Ectodermal cell (in vitro differentiated cells): ENCODE measurements at regions not wholly inside any gene's neighbourhood (a gene's known extent, or its start where the extent isn't known, plus 50 kb on each side); places are given as distances from the start of the nearest gene placed in this dataset.

Experiments used
- H3K27ac ChIP-seq: 2 replicates; pipeline ENCODE4 v1.7.0; 2013; ENCODE audit warnings: mild to moderate bottlenecking, low read depth, low read length; ENCODE audit not compliant: insufficient read depth, poor library complexity, severe bottlenecking
- H3K27me3 ChIP-seq: 2 replicates; pipeline ENCODE4 v1.7.0; 2013; ENCODE audit warnings: mild to moderate bottlenecking, low read length; ENCODE audit not compliant: insufficient read depth, control insufficient read depth, poor library complexity, severe bottlenecking
- H3K36me3 ChIP-seq: one replicate; pipeline ENCODE4 v1.7.0; 2013; ENCODE audit warnings: low read length; ENCODE audit not compliant: control insufficient read depth, insufficient read depth
- H3K4me1 ChIP-seq: one replicate; pipeline ENCODE4 v1.7.0; 2013; ENCODE audit warnings: low read length; ENCODE audit not compliant: control insufficient read depth, insufficient read depth
- H3K4me3 ChIP-seq: 2 replicates; pipeline ENCODE4 v1.7.0; 2013; ENCODE audit warnings: low read depth, low read length, control low read depth; ENCODE audit not compliant: insufficient read depth
- H3K9me3 ChIP-seq: 2 replicates; pipeline ENCODE4 v1.7.0; 2013; ENCODE audit warnings: mild to moderate bottlenecking, low read length, moderate library complexity; ENCODE audit not compliant: control insufficient read depth
- WGBS, 2 experiments: methylation state at CpG; one replicate each; pipeline ENCODE4 v1.1.7; 2013; ENCODE audit warnings: missing lambda C conversion rate in 2 of 2; 5-methylcytosine and 5-hydroxymethylcytosine counted together

DNA sequence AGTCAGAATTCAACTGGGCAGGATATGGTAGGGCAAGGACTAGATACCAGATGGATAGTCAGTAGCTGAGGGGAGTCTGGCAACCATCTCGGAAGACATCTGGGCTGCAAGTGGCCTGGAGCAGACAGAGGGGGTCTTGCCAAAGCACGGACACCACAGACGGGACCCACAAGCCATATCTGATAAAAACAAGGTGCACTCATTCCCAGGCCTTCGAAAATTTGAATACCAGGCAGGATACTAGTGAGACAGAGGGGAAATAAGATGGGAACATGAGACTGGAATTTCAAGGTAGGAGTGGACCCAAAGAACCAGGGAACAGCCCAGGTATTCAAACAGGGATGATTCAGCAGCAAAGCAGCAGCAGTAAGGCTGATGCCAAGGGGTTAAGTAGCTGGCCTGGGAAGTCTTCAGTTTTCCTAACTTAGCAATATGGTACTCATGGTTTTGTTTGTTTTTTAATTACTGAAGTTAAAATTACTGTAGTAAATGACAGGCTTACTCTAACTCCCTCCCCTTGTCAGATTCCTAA is 144.9 kb upstream of the NCKAP5 start:
- Histone ChIP-seq H3K27me3 (peaks cover 4% of the 10 kb centered on the region), H3K4me3 (no peak overlapping the region), H3K4me1 (peaks cover 5% of the 10 kb centered on the region), H3K9me3 (no peaks in the 10 kb centered on the region), H3K27ac (no peak overlapping the region), H3K36me3 (peaks cover 3% of the 10 kb centered on the region)
- WGBS, 2 experiments: 97 to 99% methylated on average over 4 of the region's 4 CpGs

DNA sequence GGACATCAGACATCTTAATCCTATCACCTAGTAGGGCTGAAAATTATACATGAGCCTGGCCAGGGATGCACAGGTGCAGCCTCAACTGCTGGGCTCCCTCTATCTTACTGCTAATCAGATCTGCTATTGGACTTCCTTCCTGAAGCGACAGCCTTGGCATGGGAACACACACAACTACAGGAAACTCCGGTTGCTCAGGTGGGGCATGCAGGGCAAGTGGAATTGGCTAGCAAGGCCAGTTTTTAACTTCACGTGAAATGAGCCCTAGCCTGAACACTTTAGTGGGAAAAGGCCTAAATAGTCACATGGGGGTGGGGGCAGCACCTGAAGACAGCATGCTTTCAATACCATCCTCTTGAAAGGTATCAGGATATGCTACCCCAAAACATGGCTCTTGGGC is 147.9 kb upstream of the NCKAP5 start:
- no peaks in the 10 kb centered on the region for H3K9me3 ChIP-seq
- H3K27ac ChIP-seq: no peak overlapping the region
- H3K27me3 ChIP-seq: peaks cover 4% of the 10 kb centered on the region
- H3K36me3 ChIP-seq: no peaks in the 10 kb centered on the region
- H3K4me1 ChIP-seq: no peaks in the 10 kb centered on the region
- no peak overlapping the region for H3K4me3 ChIP-seq
- 93 to 95% methylated on average over 3 of the region's 3 CpGs for WGBS, 2 experiments

DNA sequence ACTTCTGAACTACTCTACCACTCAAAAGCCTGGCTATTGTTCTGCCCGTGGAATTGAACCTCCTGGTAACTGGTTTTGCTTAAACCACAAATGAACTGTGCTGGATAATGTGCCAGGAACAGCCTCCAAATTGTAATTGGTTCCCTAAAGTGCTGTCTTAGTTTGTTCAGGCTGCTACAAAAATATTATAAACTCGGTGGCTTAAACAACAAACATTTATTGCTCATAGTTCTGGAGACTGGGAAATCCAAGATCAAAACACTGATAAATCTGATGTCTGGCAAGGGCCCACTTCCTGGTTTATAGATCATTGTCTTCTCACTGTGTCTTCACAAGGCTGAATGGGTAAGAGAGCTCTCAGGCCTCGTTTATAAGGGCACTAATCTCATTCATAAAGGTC is 149.2 kb upstream of the NCKAP5 start:
- peaks cover 4% of the 10 kb centered on the region for H3K27me3 ChIP-seq
- WGBS, 2 experiments: 89 to 93% methylated on average over 3 of the region's 3 CpGs
- H3K4me3 ChIP-seq: no peak overlapping the region
- no peaks in the 10 kb centered on the region for H3K9me3 ChIP-seq
- H3K36me3 ChIP-seq: no peaks in the 10 kb centered on the region
- no peak overlapping the region for H3K27ac ChIP-seq
- H3K4me1 ChIP-seq: no peaks in the 10 kb centered on the region

DNA sequence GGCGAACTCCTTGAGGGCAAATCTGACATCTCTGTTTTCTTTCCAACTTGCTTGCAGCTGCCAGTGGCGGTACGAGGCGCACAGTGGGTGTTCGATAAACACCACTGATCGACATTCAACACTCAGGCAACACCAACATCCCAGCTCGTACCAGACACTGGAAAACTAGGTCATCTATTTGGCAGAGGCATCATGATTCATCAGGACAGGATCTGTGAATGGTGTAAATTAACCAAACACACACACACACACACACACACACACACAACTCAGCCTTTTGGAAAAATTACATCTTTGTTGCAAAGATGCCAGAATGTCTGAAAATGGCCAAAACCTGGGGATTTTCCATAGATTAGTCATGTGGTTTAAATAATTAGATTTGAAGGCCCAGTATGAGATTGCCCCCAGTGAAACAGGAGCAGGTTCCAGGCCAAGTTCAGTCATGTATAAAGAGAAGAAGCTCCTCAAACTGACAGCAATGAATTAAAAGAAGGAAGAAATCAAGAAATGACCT is 150.5 kb upstream of the NCKAP5 start:
- Histone ChIP-seq H3K4me1 (no peaks in the 10 kb centered on the region), H3K36me3 (no peaks in the 10 kb centered on the region), H3K27ac (no peak overlapping the region), H3K4me3 (no peak overlapping the region), H3K9me3 (no peaks in the 10 kb centered on the region), H3K27me3 (no peaks in the 10 kb centered on the region)
- 84 to 91% methylated on average over 7 of the region's 7 CpGs for WGBS, 2 experiments

DNA sequence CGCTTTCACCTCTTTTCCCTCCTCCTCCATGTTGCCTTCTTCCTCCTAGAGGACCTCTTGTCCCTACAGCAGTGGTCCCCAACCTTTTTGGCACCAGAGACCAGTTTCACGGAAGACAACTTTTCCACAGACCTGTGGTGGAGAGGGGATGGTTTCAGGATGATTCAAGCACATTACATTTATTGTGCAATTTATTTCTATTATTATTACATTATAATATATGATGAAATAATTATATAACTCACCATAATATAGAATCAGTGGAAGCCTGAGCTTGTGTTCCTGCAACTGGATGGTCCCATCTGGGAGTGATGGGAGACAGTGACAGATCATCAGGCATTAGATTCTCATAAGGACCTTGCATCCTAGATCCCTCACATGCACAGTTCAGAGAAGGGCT is 152.2 kb upstream of the NCKAP5 start:
- Histone ChIP-seq H3K36me3 (no peaks in the 10 kb centered on the region), H3K4me3 (no peak overlapping the region), H3K27ac (no peak overlapping the region), H3K9me3 (no peaks in the 10 kb centered on the region), H3K27me3 (no peaks in the 10 kb centered on the region), H3K4me1 (no peaks in the 10 kb centered on the region)
- WGBS, 2 experiments: 88 to 96% methylated on average over 1 of the region's 2 CpGs

DNA sequence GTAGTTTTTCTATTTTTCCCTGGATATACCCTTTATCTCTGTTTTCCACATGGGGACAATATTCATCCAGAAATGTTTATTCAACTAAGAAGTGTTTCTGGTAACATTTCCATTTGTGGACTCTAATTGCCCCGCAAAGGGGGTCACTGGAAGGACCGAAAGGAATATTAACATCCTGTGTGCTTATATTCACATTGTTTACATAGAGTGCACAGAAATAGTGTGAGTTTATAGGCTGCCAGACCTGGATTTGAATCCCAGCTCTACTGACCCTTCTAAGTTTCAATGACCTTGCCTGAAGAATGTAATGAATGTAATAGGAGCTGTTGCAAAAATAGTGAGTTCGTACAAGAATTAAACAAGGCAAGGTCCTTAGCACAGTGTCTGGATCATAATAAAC is 152.9 kb upstream of the NCKAP5 start:
- WGBS, 2 experiments: 95 to 96% methylated on average over 3 of the region's 3 CpGs
- Histone ChIP-seq H3K27me3 (no peaks in the 10 kb centered on the region), H3K4me1 (no peaks in the 10 kb centered on the region), H3K36me3 (no peaks in the 10 kb centered on the region), H3K27ac (no peak overlapping the region), H3K4me3 (no peak overlapping the region), H3K9me3 (no peaks in the 10 kb centered on the region)

DNA sequence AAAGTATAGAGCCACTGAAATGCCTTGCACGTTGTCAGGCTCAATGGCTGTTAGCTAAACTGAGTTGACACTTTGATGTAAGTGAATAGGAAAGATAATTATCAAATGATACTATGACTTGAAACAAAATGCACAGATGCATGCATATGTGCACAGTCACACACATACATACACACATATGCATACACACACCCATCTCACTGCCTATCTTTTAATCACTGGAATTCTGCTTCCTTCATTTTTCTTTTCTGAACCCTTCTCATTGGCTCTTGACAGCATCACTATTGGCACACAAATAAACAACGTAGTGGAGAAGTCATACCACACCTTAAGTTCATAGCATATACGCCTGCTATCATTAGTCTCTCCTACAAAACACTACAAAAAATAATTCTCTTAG is 154.9 kb upstream of the NCKAP5 start:
- Histone ChIP-seq H3K27me3 (no peaks in the 10 kb centered on the region), H3K9me3 (no peaks in the 10 kb centered on the region), H3K27ac (no peak overlapping the region), H3K36me3 (no peaks in the 10 kb centered on the region), H3K4me3 (no peak overlapping the region), H3K4me1 (no peaks in the 10 kb centered on the region)
- WGBS, 2 experiments: 90 to 93% methylated on average over 3 of the region's 3 CpGs

DNA sequence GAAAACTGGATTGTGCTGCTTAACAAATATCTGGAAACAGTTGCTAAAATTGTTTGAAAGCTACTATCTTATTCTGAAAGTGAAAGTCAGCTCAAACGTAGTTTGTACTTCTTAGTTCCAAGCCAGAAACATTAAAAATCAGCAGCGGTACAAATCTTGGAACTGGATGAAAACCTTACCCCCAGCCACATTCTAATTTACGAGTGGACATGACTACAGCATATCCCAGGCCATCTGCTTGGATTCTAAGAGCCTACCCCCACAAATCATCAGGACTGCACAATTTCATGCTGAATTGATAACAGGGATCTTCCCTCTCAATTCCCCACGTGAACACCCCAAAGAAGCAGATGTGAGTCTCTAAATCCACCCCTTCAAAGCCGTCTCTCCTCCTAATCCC is 158.7 kb upstream of the NCKAP5 start:
- Histone ChIP-seq H3K27ac (no peak overlapping the region), H3K4me1 (no peaks in the 10 kb centered on the region), H3K9me3 (no peaks in the 10 kb centered on the region), H3K36me3 (no peaks in the 10 kb centered on the region), H3K27me3 (no peaks in the 10 kb centered on the region), H3K4me3 (no peak overlapping the region)
- WGBS, 2 experiments: 92% methylated on average over 5 of the region's 5 CpGs

DNA sequence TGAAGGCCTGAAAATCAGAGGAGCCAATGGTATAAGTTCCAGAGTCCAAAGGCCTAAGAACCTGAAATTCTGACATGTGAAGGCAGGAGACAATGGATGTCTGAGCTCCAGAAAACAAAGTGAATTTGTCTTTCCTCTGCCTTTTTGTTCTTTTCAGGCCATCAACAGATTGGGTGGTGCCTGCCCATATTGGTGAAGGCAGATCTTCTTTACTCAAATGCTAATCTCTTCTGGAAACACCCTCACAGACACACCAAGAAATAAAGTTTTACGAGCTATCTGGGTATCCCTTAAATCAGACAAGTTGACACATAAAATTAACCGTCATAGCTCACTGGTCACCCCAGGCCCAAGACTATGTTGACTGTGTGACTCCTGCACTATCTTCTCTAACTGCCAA is 163.8 kb upstream of the NCKAP5 start:
- Histone ChIP-seq H3K27me3 (no peaks in the 10 kb centered on the region), H3K4me3 (no peak overlapping the region), H3K9me3 (no peaks in the 10 kb centered on the region), H3K27ac (no peak overlapping the region), H3K36me3 (no peaks in the 10 kb centered on the region), H3K4me1 (no peaks in the 10 kb centered on the region)
- WGBS, 2 experiments: 89 to 91% methylated on average over 2 of the region's 2 CpGs

DNA sequence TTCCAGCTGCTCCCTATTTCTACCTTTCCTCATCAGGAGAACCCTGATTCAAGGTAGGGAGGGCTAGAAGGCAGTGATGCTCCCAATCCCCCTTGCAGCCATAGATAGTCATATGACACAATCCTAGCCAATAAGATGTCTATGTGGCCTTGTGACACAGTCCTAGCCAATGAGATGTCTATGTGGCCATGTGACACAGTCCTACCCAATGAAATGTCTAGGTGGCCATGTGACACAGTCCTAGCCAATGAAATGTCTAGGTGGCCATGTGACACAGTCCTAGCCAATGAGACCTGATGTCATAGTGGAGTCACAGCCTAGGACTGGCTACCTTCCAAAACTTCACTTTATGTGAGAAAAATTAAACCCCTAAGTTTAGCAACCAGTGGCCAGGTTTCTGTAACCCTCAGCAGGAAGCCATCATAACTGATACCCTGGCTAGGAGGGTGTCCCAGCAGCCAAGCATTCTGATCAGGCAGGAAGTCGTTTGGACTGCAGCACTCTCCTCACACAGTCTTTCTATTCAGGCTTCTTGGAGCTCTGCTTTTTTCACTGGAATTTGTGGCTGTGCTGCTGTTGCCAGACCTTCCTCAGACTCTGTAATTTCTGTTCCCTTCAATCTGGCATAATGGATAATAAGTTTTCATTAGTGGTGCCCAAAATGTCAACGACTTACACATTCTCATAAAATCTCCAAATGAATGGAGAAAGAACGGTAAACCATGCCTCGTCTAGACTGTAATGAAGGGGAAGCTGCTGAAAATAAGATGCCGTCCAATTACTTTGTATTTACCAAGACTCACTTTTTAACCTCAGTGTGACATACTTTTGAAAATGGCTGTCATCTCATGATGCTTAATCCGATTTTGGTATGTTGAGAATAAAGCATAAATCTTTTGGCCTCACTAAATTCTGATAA is 165.0 kb upstream of the NCKAP5 start:
- Histone ChIP-seq H3K36me3 (no peaks in the 10 kb centered on the region), H3K27me3 (no peaks in the 10 kb centered on the region), H3K4me1 (no peaks in the 10 kb centered on the region), H3K27ac (no peak overlapping the region), H3K4me3 (no peak overlapping the region), H3K9me3 (no peaks in the 10 kb centered on the region)
- WGBS, 2 experiments: 73 to 78% methylated on average over 5 to 6 of the region's 6 CpGs
